ENCODE measurements at regions not wholly inside any gene's neighbourhood (a gene's known extent, or its start where the extent isn't known, plus 50 kb on each side); places are given as distances from the start of the nearest gene placed in this dataset.

DNA sequence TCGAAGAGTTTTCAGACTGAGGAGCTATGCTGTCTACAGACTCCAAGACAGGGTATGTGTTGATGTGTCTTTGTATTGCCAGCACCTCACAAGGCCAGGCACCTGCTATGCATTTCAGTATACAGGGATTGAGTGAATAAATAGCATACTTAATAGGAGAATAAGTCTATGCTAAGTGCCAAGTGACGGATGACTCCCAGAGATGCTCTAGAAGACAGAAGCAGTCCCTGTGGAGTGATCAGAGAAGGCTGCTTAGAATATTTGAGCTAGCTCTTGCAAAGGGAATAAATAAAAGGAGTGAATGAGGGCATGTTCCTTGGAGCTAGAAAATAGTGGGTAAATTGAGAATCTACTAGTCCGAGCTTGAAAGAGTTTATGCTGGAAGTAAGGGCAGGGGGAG is 346.4 kb downstream of the GATA3 start:
- TF ChIP-seq EZH2 (IDR thresholded peaks at IDR 0.05) = no peak
- TF ChIP-seq, protein P1, sequence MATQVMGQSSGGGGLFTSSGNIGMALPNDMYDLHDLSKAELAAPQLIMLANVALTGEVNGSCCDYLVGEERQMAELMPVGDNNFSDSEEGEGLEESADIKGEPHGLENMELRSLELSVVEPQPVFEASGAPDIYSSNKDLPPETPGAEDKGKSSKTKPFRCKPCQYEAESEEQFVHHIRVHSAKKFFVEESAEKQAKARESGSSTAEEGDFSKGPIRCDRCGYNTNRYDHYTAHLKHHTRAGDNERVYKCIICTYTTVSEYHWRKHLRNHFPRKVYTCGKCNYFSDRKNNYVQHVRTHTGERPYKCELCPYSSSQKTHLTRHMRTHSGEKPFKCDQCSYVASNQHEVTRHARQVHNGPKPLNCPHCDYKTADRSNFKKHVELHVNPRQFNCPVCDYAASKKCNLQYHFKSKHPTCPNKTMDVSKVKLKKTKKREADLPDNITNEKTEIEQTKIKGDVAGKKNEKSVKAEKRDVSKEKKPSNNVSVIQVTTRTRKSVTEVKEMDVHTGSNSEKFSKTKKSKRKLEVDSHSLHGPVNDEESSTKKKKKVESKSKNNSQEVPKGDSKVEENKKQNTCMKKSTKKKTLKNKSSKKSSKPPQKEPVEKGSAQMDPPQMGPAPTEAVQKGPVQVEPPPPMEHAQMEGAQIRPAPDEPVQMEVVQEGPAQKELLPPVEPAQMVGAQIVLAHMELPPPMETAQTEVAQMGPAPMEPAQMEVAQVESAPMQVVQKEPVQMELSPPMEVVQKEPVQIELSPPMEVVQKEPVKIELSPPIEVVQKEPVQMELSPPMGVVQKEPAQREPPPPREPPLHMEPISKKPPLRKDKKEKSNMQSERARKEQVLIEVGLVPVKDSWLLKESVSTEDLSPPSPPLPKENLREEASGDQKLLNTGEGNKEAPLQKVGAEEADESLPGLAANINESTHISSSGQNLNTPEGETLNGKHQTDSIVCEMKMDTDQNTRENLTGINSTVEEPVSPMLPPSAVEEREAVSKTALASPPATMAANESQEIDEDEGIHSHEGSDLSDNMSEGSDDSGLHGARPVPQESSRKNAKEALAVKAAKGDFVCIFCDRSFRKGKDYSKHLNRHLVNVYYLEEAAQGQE (IDR thresholded peaks at IDR 0.05; ENCODE audit: low read depth) = no peak
- TF ChIP-seq TCF7L2 (IDR thresholded peaks at IDR 0.05; ENCODE audit: borderline replicate concordance, extremely low read depth, insufficient read depth, insufficient read length) = no peak
- TF ChIP-seq, protein P2, sequence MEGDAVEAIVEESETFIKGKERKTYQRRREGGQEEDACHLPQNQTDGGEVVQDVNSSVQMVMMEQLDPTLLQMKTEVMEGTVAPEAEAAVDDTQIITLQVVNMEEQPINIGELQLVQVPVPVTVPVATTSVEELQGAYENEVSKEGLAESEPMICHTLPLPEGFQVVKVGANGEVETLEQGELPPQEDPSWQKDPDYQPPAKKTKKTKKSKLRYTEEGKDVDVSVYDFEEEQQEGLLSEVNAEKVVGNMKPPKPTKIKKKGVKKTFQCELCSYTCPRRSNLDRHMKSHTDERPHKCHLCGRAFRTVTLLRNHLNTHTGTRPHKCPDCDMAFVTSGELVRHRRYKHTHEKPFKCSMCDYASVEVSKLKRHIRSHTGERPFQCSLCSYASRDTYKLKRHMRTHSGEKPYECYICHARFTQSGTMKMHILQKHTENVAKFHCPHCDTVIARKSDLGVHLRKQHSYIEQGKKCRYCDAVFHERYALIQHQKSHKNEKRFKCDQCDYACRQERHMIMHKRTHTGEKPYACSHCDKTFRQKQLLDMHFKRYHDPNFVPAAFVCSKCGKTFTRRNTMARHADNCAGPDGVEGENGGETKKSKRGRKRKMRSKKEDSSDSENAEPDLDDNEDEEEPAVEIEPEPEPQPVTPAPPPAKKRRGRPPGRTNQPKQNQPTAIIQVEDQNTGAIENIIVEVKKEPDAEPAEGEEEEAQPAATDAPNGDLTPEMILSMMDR (IDR thresholded peaks at IDR 0.05 in 2 of 3, conservative IDR thresholded peaks at IDR 0.05 in 1 of 3; ENCODE audit: borderline replicate concordance in 1 of 3, insufficient read depth in 1 of 3, low read depth in 2 of 3, low read length in 2 of 3) = no peak
- TF ChIP-seq EGR1 (IDR thresholded peaks at IDR 0.05; ENCODE audit: low read depth) = no peak
- TF ChIP-seq JUND (IDR thresholded peaks at IDR 0.05) = no peak
- no peak for TF ChIP-seq POLR2AphosphoS5 (IDR thresholded peaks at IDR 0.05; ENCODE audit: low read depth, low read length)
- no peak for TF ChIP-seq POLR2A (IDR thresholded peaks at IDR 0.05; ENCODE audit: borderline replicate concordance, extremely low read depth, insufficient read depth, insufficient read length)
- TF ChIP-seq RAD21 (IDR thresholded peaks at IDR 0.05; ENCODE audit: low read depth) = no peak
- TF ChIP-seq, protein P3, sequence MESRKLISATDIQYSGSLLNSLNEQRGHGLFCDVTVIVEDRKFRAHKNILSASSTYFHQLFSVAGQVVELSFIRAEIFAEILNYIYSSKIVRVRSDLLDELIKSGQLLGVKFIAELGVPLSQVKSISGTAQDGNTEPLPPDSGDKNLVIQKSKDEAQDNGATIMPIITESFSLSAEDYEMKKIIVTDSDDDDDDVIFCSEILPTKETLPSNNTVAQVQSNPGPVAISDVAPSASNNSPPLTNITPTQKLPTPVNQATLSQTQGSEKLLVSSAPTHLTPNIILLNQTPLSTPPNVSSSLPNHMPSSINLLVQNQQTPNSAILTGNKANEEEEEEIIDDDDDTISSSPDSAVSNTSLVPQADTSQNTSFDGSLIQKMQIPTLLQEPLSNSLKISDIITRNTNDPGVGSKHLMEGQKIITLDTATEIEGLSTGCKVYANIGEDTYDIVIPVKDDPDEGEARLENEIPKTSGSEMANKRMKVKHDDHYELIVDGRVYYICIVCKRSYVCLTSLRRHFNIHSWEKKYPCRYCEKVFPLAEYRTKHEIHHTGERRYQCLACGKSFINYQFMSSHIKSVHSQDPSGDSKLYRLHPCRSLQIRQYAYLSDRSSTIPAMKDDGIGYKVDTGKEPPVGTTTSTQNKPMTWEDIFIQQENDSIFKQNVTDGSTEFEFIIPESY (IDR thresholded peaks at IDR 0.05; ENCODE audit: extremely low read depth, insufficient replicate concordance, low read length) = no peak
- TF ChIP-seq CEBPB (IDR thresholded peaks at IDR 0.05; ENCODE audit: low read depth) = no peak
- TF ChIP-seq, protein P4, sequence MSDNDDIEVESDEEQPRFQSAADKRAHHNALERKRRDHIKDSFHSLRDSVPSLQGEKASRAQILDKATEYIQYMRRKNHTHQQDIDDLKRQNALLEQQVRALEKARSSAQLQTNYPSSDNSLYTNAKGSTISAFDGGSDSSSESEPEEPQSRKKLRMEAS (IDR thresholded peaks at IDR 0.05) = no peak
- no peak for TF ChIP-seq SP1 (IDR thresholded peaks at IDR 0.05; ENCODE audit: low read depth)
- TF ChIP-seq YY1 (IDR thresholded peaks at IDR 0.05; ENCODE audit: extremely low read depth, insufficient replicate concordance, low read depth, low read length) = no peak

All from HCT116 (cell line).